ENCODE measurements at regions not wholly inside any gene's neighbourhood (a gene's known extent, or its start where the extent isn't known, plus 50 kb on each side); places are given as distances from the start of the nearest gene placed in this dataset.
A peak's percentile ranks its signal among the peaks of the same experiment; 100 is the strongest.

GRCh38 chr13:31069808-31070534 lies 91.7 kb downstream of the HSPH1 start:
- intact Hi-C loops (cut with micrococcal nuclease) = no loop called here
- ChIA-PET CTCF (interaction anchor here (1.7 kb wide), 1 partner anchor 25 kb away, joined by 6 read pairs; no protein-coding TSS in a partner anchor), POLR2A (no interaction called here)
- Mint-ChIP-seq H3K9me3 (no peaks in the 10 kb centered on the region), H3K4me3 (no peak overlapping the region), H3K36me3 (ENCODE audit: low read depth) (no peaks in the 10 kb centered on the region), H3K27me3 (peaks cover 4% of the 10 kb centered on the region), H3K27ac (no peak overlapping the region), H3K4me1 (ENCODE audit: low read depth) (peaks cover 22% of the 10 kb centered on the region)
- no peak for TF ChIP-seq CTCF (IDR thresholded peaks at IDR 0.05)
- no peak for DNase-seq
- no peak for ATAC-seq

- CTCF ChIA-PET = interaction anchor here (2.8 kb wide), 1 partner anchor 24 kb away, joined by 8 read pairs; no protein-coding TSS in a partner anchor
- Mint-ChIP-seq H3K27ac (no peak overlapping the region), H3K4me1 (ENCODE audit: low read depth) (peaks cover 16% of the 10 kb centered on the region), H3K36me3 (ENCODE audit: low read depth) (no peaks in the 10 kb centered on the region), H3K9me3 (peaks cover 2% of the 10 kb centered on the region), H3K27me3 (peaks cover 6% of the 10 kb centered on the region), H3K4me3 (no peak overlapping the region)
- no peak for DNase-seq
- POLR2A ChIA-PET = no interaction called here
- no peak for TF ChIP-seq CTCF (IDR thresholded peaks at IDR 0.05)
- no peak for ATAC-seq
- intact Hi-C loops (cut with micrococcal nuclease) = no loop called here
These were observed 93.6 kb downstream of the HSPH1 start for GRCh38 chr13:31068119-31068423.

- peaks cover 2% of the 10 kb centered on the region for H3K9me3 Mint-ChIP-seq
- no peaks in the 10 kb centered on the region for H3K36me3 Mint-ChIP-seq (ENCODE audit: low read depth)
- POLR2A ChIA-PET = no interaction called here
- intact Hi-C loops (cut with micrococcal nuclease) = no loop called here
- H3K4me1 Mint-ChIP-seq (ENCODE audit: low read depth) = peaks cover 16% of the 10 kb centered on the region
- no peak overlapping the region for H3K4me3 Mint-ChIP-seq
- peak; percentile 82 for ATAC-seq
- TF ChIP-seq CTCF (IDR thresholded peaks at IDR 0.05) = no peak
- CTCF ChIA-PET = interaction anchor here (1.9 to 2.8 kb wide), 2 partner anchors 21 to 24 kb away, joined by 5 to 8 read pairs; no protein-coding TSS in a partner anchor
- peaks cover 6% of the 10 kb centered on the region for H3K27me3 Mint-ChIP-seq
- no peak overlapping the region for H3K27ac Mint-ChIP-seq
- DNase-seq = peak; percentile 21
These were observed 94.1 kb downstream of the HSPH1 start for GRCh38 chr13:31067416-31068118.

- ATAC-seq = no peak
- no peak for DNase-seq
- Mint-ChIP-seq H3K4me1 (ENCODE audit: low read depth) (peaks cover 16% of the 10 kb centered on the region), H3K27me3 (peaks cover 11% of the 10 kb centered on the region), H3K9me3 (peaks cover 2% of the 10 kb centered on the region), H3K27ac (no peak overlapping the region), H3K36me3 (ENCODE audit: low read depth) (no peaks in the 10 kb centered on the region), H3K4me3 (no peak overlapping the region)
- CTCF ChIA-PET = no interaction called here
- TF ChIP-seq CTCF (IDR thresholded peaks at IDR 0.05) = no peak
- intact Hi-C loops (cut with micrococcal nuclease) = no loop called here
- POLR2A ChIA-PET = interaction anchor here (1.5 kb wide), 1 partner anchor 9 kb away, joined by 4 read pairs; no protein-coding TSS in a partner anchor
These were observed 97.1 kb downstream of the HSPH1 start for GRCh38 chr13:31064636-31065035.

GRCh38 chr13:31063772-31064171 lies 97.9 kb downstream of the HSPH1 start:
- no peak overlapping the region for H3K4me3 Mint-ChIP-seq
- ATAC-seq = no peak
- CTCF ChIA-PET = interaction anchor here (1.0 kb wide), 1 partner anchor 12 kb away, joined by 3 read pairs; no protein-coding TSS in a partner anchor

More at GRCh38 chr13:31063772-31064171, 97.9 kb downstream of the HSPH1 start:
- intact Hi-C loops (cut with micrococcal nuclease) = no loop called here
- Mint-ChIP-seq H3K9me3 (peaks cover 2% of the 10 kb centered on the region), H3K4me1 (ENCODE audit: low read depth) (peaks cover 16% of the 10 kb centered on the region), H3K36me3 (ENCODE audit: low read depth) (no peaks in the 10 kb centered on the region), H3K27ac (peak overlapping the region; percentile 66), H3K27me3 (peaks cover 11% of the 10 kb centered on the region)
- POLR2A ChIA-PET = no interaction called here
- DNase-seq = no peak
- no peak for TF ChIP-seq CTCF (IDR thresholded peaks at IDR 0.05)
